ENCODE measurements at regions not wholly inside any gene's neighbourhood (a gene's known extent, or its start where the extent isn't known, plus 50 kb on each side); places are given as distances from the start of the nearest gene placed in this dataset.

GRCh38 chr6:22910370-22910769, 341.0 kb downstream of the HDGFL1 start:
- Mint-ChIP-seq H3K4me1 (ENCODE audit: low read depth) (no peaks in the 10 kb centered on the region), H3K4me3 (no peak overlapping the region), H3K9me3 (peaks cover 5% of the 10 kb centered on the region), H3K27ac (no peak overlapping the region), H3K27me3 (no peaks in the 10 kb centered on the region), H3K36me3 (ENCODE audit: low read depth) (no peaks in the 10 kb centered on the region)
- DNase-seq, result no peak

- peaks cover 5% of the 10 kb centered on the region for H3K9me3 Mint-ChIP-seq
Measured at GRCh38 chr6:22913612-22914011, 344.2 kb downstream of the HDGFL1 start.

GRCh38 chr6:22917344-22917743, 348.0 kb downstream of the HDGFL1 start:
- Mint-ChIP-seq H3K27me3 (no peaks in the 10 kb centered on the region), H3K27ac (no peak overlapping the region), H3K4me3 (no peak overlapping the region), H3K4me1 (ENCODE audit: low read depth) (no peaks in the 10 kb centered on the region), H3K9me3 (peaks cover 2% of the 10 kb centered on the region), H3K36me3 (ENCODE audit: low read depth) (no peaks in the 10 kb centered on the region)
- DNase-seq, result no peak

More at GRCh38 chr6:22913612-22914011, 344.2 kb downstream of the HDGFL1 start:
- no peak for DNase-seq
- Mint-ChIP-seq H3K4me3 (no peak overlapping the region), H3K27me3 (no peaks in the 10 kb centered on the region), H3K4me1 (ENCODE audit: low read depth) (no peaks in the 10 kb centered on the region), H3K27ac (no peak overlapping the region), H3K36me3 (ENCODE audit: low read depth) (no peaks in the 10 kb centered on the region)

- no peaks in the 10 kb centered on the region for H3K4me1 Mint-ChIP-seq (ENCODE audit: low read depth)
- no peaks in the 10 kb centered on the region for H3K9me3 Mint-ChIP-seq
- no peaks in the 10 kb centered on the region for H3K36me3 Mint-ChIP-seq (ENCODE audit: low read depth)
- H3K4me3 Mint-ChIP-seq, result no peak overlapping the region
- DNase-seq, result no peak
- H3K27me3 Mint-ChIP-seq, result no peaks in the 10 kb centered on the region
- H3K27ac Mint-ChIP-seq, result no peak overlapping the region
Measured at GRCh38 chr6:22921828-22922227, 352.5 kb downstream of the HDGFL1 start.

- DNase-seq, result no peak
Measured at GRCh38 chr6:22925304-22925835, 356.0 kb downstream of the HDGFL1 start.

GRCh38 chr6:22925920-22926789, 356.8 kb downstream of the HDGFL1 start:
- H3K4me1 Mint-ChIP-seq (ENCODE audit: low read depth), result no peaks in the 10 kb centered on the region
- DNase-seq, result no peak
- H3K36me3 Mint-ChIP-seq (ENCODE audit: low read depth), result no peaks in the 10 kb centered on the region
- no peak overlapping the region for H3K4me3 Mint-ChIP-seq
- no peak overlapping the region for H3K27ac Mint-ChIP-seq
- no peaks in the 10 kb centered on the region for H3K9me3 Mint-ChIP-seq
- no peaks in the 10 kb centered on the region for H3K27me3 Mint-ChIP-seq

More at GRCh38 chr6:22925304-22925835, 356.0 kb downstream of the HDGFL1 start:
- Mint-ChIP-seq H3K27ac (no peak overlapping the region), H3K4me3 (no peak overlapping the region), H3K9me3 (no peaks in the 10 kb centered on the region), H3K36me3 (ENCODE audit: low read depth) (no peaks in the 10 kb centered on the region), H3K4me1 (ENCODE audit: low read depth) (no peaks in the 10 kb centered on the region), H3K27me3 (no peaks in the 10 kb centered on the region)

GRCh38 chr6:22926790-22927354, 357.5 kb downstream of the HDGFL1 start:
- Mint-ChIP-seq H3K27me3 (no peaks in the 10 kb centered on the region), H3K27ac (no peak overlapping the region), H3K36me3 (ENCODE audit: low read depth) (no peaks in the 10 kb centered on the region), H3K4me3 (no peak overlapping the region), H3K9me3 (no peaks in the 10 kb centered on the region), H3K4me1 (ENCODE audit: low read depth) (no peaks in the 10 kb centered on the region)
- DNase-seq, result no peak

GRCh38 chr6:22928775-22929174, 359.4 kb downstream of the HDGFL1 start:
- Mint-ChIP-seq H3K4me1 (ENCODE audit: low read depth) (no peaks in the 10 kb centered on the region), H3K36me3 (ENCODE audit: low read depth) (no peaks in the 10 kb centered on the region), H3K4me3 (no peak overlapping the region), H3K9me3 (no peaks in the 10 kb centered on the region), H3K27me3 (no peaks in the 10 kb centered on the region), H3K27ac (no peak overlapping the region)
- DNase-seq, result no peak

- H3K4me3 Mint-ChIP-seq, result no peak overlapping the region
- no peak for DNase-seq
- no peak overlapping the region for H3K27ac Mint-ChIP-seq
- no peaks in the 10 kb centered on the region for H3K9me3 Mint-ChIP-seq
- H3K36me3 Mint-ChIP-seq (ENCODE audit: low read depth), result no peaks in the 10 kb centered on the region
- no peaks in the 10 kb centered on the region for H3K4me1 Mint-ChIP-seq (ENCODE audit: low read depth)
- H3K27me3 Mint-ChIP-seq, result no peaks in the 10 kb centered on the region
Measured at GRCh38 chr6:22929311-22929985, 360.1 kb downstream of the HDGFL1 start.

GRCh38 chr6:22940581-22941290, 371.4 kb downstream of the HDGFL1 start:
- no peak for DNase-seq
- Mint-ChIP-seq H3K4me1 (ENCODE audit: low read depth) (no peaks in the 10 kb centered on the region), H3K4me3 (no peak overlapping the region), H3K27ac (no peak overlapping the region), H3K27me3 (no peaks in the 10 kb centered on the region), H3K36me3 (ENCODE audit: low read depth) (no peaks in the 10 kb centered on the region), H3K9me3 (peaks cover 2% of the 10 kb centered on the region)

GRCh38 chr6:22942403-22942802, 373.0 kb downstream of the HDGFL1 start:
- no peaks in the 10 kb centered on the region for H3K4me1 Mint-ChIP-seq (ENCODE audit: low read depth)
- no peak overlapping the region for H3K27ac Mint-ChIP-seq
- peaks cover 2% of the 10 kb centered on the region for H3K9me3 Mint-ChIP-seq
- H3K36me3 Mint-ChIP-seq (ENCODE audit: low read depth), result no peaks in the 10 kb centered on the region
- H3K4me3 Mint-ChIP-seq, result no peak overlapping the region
- no peaks in the 10 kb centered on the region for H3K27me3 Mint-ChIP-seq
- DNase-seq, result no peak

GRCh38 chr6:22943327-22943726, 374.0 kb downstream of the HDGFL1 start:
- Mint-ChIP-seq H3K4me1 (ENCODE audit: low read depth) (no peaks in the 10 kb centered on the region), H3K4me3 (no peak overlapping the region), H3K36me3 (ENCODE audit: low read depth) (no peaks in the 10 kb centered on the region), H3K27me3 (no peaks in the 10 kb centered on the region), H3K27ac (no peak overlapping the region), H3K9me3 (peaks cover 2% of the 10 kb centered on the region)
- DNase-seq, result no peak

- H3K36me3 Mint-ChIP-seq (ENCODE audit: low read depth), result no peaks in the 10 kb centered on the region
- no peaks in the 10 kb centered on the region for H3K27me3 Mint-ChIP-seq
- H3K4me3 Mint-ChIP-seq, result no peak overlapping the region
- no peak for DNase-seq
- H3K27ac Mint-ChIP-seq, result no peak overlapping the region
- H3K4me1 Mint-ChIP-seq (ENCODE audit: low read depth), result peaks cover 6% of the 10 kb centered on the region
- no peaks in the 10 kb centered on the region for H3K9me3 Mint-ChIP-seq
Measured at GRCh38 chr6:22949967-22950366, 380.6 kb downstream of the HDGFL1 start.

GRCh38 chr6:22952097-22952496, 382.7 kb downstream of the HDGFL1 start:
- Mint-ChIP-seq H3K4me1 (ENCODE audit: low read depth) (peaks cover 11% of the 10 kb centered on the region), H3K27ac (no peak overlapping the region), H3K27me3 (no peaks in the 10 kb centered on the region), H3K36me3 (ENCODE audit: low read depth) (no peaks in the 10 kb centered on the region), H3K9me3 (no peaks in the 10 kb centered on the region), H3K4me3 (no peak overlapping the region)
- no peak for DNase-seq
